SK-N-SH (cell line): ENCODE measurements at regions not wholly inside any gene's neighbourhood (a gene's known extent, or its start where the extent isn't known, plus 50 kb on each side); places are given as distances from the start of the nearest gene placed in this dataset.

Experiments
- CTCF ChIA-PET: fragments of 300-600, 350-600 bp; formaldehyde crosslinking; extraction: SDS; loops from one replicate; lab custom pipeline; 2021; lab: Yijun Ruan, JAX
- POLR2A ChIA-PET: fragments of 350-600 bp; sonication (Branson Sonifier 250); formaldehyde crosslinking; extraction: SDS; loops from one replicate; lab custom pipeline; 2020; ENCODE audit warnings: antibody characterized with exemption, inconsistent platforms; lab: Yijun Ruan, JAX
- DNase-seq: peaks from one replicate; pipeline ENCODE4 v3.0.0; 2012
- H2AFZ ChIP-seq: fragments of 200-600 bp; sonication (generic); 2 replicates; pipeline ENCODE4 v1.8.1; 2016; ENCODE audit warnings: antibody characterized with exemption, mild to moderate bottlenecking, low read depth
- H3F3A ChIP-seq: fragments of 200-600 bp; sonication (generic); replicated peaks from 2 replicates; pipeline ENCODE3; 2016; ENCODE audit warnings: antibody characterized with exemption, mild to moderate bottlenecking; ENCODE audit not compliant: insufficient read depth
- H3K27ac ChIP-seq, 2 experiments: fragments of 200-500 bp in 1 of 2; fragments of 200-600 bp in 1 of 2; sonication (Bioruptor generic) in 1 of 2; sonication (generic), shearing (Covaris generic) in 1 of 2; 2 replicates each; pipeline versions ENCODE4 v1.5.1 to v1.6.1; 2014 to 2016; ENCODE audit warnings: low read depth in 2 of 2, inconsistent platforms in 1 of 2, low read length in 1 of 2, mild to moderate bottlenecking in 1 of 2, mixed read lengths in 1 of 2
- H3K27me3 ChIP-seq: fragments of 200-600 bp; sonication (generic), shearing (Covaris generic); 2 replicates; pipeline ENCODE4 v1.6.1; 2016; ENCODE audit warnings: mixed run types; ENCODE audit not compliant: insufficient read depth
- H3K36me3 ChIP-seq, 2 experiments: fragments of 200-500 bp in 1 of 2; fragments of 200-600 bp in 1 of 2; sonication (Bioruptor generic) in 1 of 2; sonication (generic) in 1 of 2; replicated peaks in 1 of 2; 2 replicates each; pipeline versions ENCODE3 to v1.5.1; 2014 to 2016; ENCODE audit warnings: low read length in 1 of 2, mild to moderate bottlenecking in 1 of 2; ENCODE audit not compliant: insufficient read depth in 2 of 2, control insufficient read depth in 1 of 2
- H3K4me1 ChIP-seq, 2 experiments: fragments of 200-500 bp in 1 of 2; fragments of 200-600 bp in 1 of 2; sonication (Bioruptor generic) in 1 of 2; sonication (generic), shearing (Covaris generic) in 1 of 2; 2 replicates each; pipeline versions ENCODE4 v1.5.1 to v1.6.1; 2014 to 2016; ENCODE audit warnings: low read depth in 1 of 2, low read length in 1 of 2, mixed run types in 1 of 2; ENCODE audit not compliant: insufficient read depth in 2 of 2, control insufficient read depth in 1 of 2
- H3K4me2 ChIP-seq: fragments of 200-600 bp; sonication (generic), shearing (Covaris generic); 2 replicates; pipeline ENCODE4 v1.6.1; 2017; ENCODE audit warnings: mixed run types
- H3K4me3 ChIP-seq, 2 experiments: fragments of 200-500 bp in 1 of 2; fragments of 200-600 bp in 1 of 2; sonication (Bioruptor generic) in 1 of 2; sonication (generic), shearing (Covaris generic) in 1 of 2; 2 replicates each; pipeline versions ENCODE4 v1.5.1 to v1.8.1; 2014 to 2016; ENCODE audit warnings: low read depth in 2 of 2, inconsistent platforms in 1 of 2, low read length in 1 of 2, mild to moderate bottlenecking in 1 of 2, mixed read lengths in 1 of 2, moderate library complexity in 1 of 2
- H3K79me2 ChIP-seq: fragments of 200-600 bp; sonication (generic); 2 replicates; pipeline ENCODE4 v1.8.1; 2017; ENCODE audit warnings: mild to moderate bottlenecking; ENCODE audit not compliant: insufficient read depth
- H3K9ac ChIP-seq: fragments of 200-600 bp; sonication (generic); 2 replicates; pipeline ENCODE4 v1.6.1; 2017; ENCODE audit warnings: mixed run types
- H3K9me2 ChIP-seq: fragments of 200-600 bp; sonication (generic); 2 replicates; pipeline ENCODE4 v1.6.1; 2017; ENCODE audit warnings: mixed run types
- H3K9me3 ChIP-seq: fragments of 200-600 bp; sonication (generic); 2 replicates; pipeline ENCODE4 v1.6.1; 2017; ENCODE audit warnings: mixed run types, mild to moderate bottlenecking, moderate library complexity
- H4K20me1 ChIP-seq: fragments of 200-600 bp; sonication (generic); 2 replicates; pipeline ENCODE4 v1.6.1; 2017; ENCODE audit warnings: mild to moderate bottlenecking, mixed run types; ENCODE audit not compliant: insufficient read depth
- CHD2 ChIP-seq: fragments of 150-350 bp; IDR thresholded peaks from 2 replicates; pipeline ENCODE4 v1.6.1; 2018; ENCODE audit warnings: low read length; ENCODE audit not compliant: partially characterized antibody
- CTCF ChIP-seq: fragments of 200-600 bp; sonication (generic); IDR thresholded peaks from 2 replicates; pipeline ENCODE4 v1.6.1; 2017; ENCODE audit warnings: antibody characterized with exemption, mild to moderate bottlenecking, moderate library complexity
- ELF1 ChIP-seq: IDR thresholded peaks from 2 replicates; pipeline ENCODE4 v1.4.0; 2012
- EP300 ChIP-seq, 2 experiments: IDR thresholded peaks; 2 replicates each; pipeline versions ENCODE4 v1.4.0 to v1.6.1; 2012; ENCODE audit warnings: borderline replicate concordance in 1 of 2, low read depth in 1 of 2, low read length in 1 of 2
- EZH2phosphoT487 ChIP-seq: fragments of 200-600 bp; sonication (generic); IDR thresholded peaks from 2 replicates; pipeline ENCODE4 v1.6.1; 2017; ENCODE audit warnings: low read depth, mixed run types, mild to moderate bottlenecking, antibody characterized with exemption, moderate library complexity, borderline replicate concordance
- FOSL2 ChIP-seq: IDR thresholded peaks from 2 replicates; pipeline ENCODE4 v1.4.0; 2012; ENCODE audit warnings: low read depth, mild to moderate bottlenecking, moderate library complexity, borderline replicate concordance
- GABPA ChIP-seq: IDR thresholded peaks from 2 replicates; pipeline ENCODE4 v1.4.0; 2012; ENCODE audit warnings: low read depth, mild to moderate bottlenecking
- GATA2 ChIP-seq: sonication (generic); formaldehyde crosslinking; IDR thresholded peaks from 2 replicates; pipeline ENCODE4 v1.5.0; 2020; ENCODE audit warnings: mild to moderate bottlenecking, missing genetic modification reagents
- JUND ChIP-seq: IDR thresholded peaks from 2 replicates; pipeline ENCODE4 v1.4.0; 2012
- MAX ChIP-seq: IDR thresholded peaks from 2 replicates; pipeline ENCODE4 v1.4.0; 2012; ENCODE audit warnings: low read depth
- MEF2A ChIP-seq: IDR thresholded peaks from 2 replicates; pipeline ENCODE4 v1.4.0; 2012; ENCODE audit warnings: low read depth, borderline replicate concordance
- NFIC ChIP-seq: IDR thresholded peaks from 2 replicates; pipeline ENCODE4 v1.4.0; 2012; ENCODE audit warnings: borderline replicate concordance
- NRF1 ChIP-seq: IDR thresholded peaks from 2 replicates; pipeline ENCODE4 v1.6.1; 2012; ENCODE audit warnings: low read depth, mild to moderate bottlenecking, low read length
- PBX3 ChIP-seq: IDR thresholded peaks from 2 replicates; pipeline ENCODE4; 2012
- POLR2AphosphoS5 ChIP-seq: IDR thresholded peaks from 2 replicates; pipeline ENCODE4 v1.6.1; 2012; ENCODE audit warnings: low read depth, low read length
- RCOR1 ChIP-seq: fragments of 150-350 bp; IDR thresholded peaks from 2 replicates; pipeline ENCODE4 v1.6.1; 2017; ENCODE audit warnings: antibody characterized with exemption, low read length
- REST ChIP-seq: IDR thresholded peaks from 2 replicates; pipeline ENCODE4 v1.6.1; 2012; ENCODE audit warnings: mild to moderate bottlenecking, low read depth, low read length, moderate library complexity
- SIN3A ChIP-seq: IDR thresholded peaks from 2 replicates; pipeline ENCODE4 v1.6.1; 2012; ENCODE audit warnings: low read depth, mild to moderate bottlenecking, low read length, moderate library complexity, borderline replicate concordance
- TCF12 ChIP-seq: IDR thresholded peaks from 2 replicates; pipeline ENCODE4 v1.4.0; 2012
- ZBTB33 ChIP-seq: IDR thresholded peaks from 2 replicates; pipeline ENCODE4 v1.4.0; 2012; ENCODE audit warnings: low read depth, borderline replicate concordance
- WGBS: methylation state at CpG from one replicate; pipeline ENCODE4 v1.1.6; 2017; ENCODE audit warnings: low lambda C conversion rate; 5-methylcytosine and 5-hydroxymethylcytosine counted together

GRCh38 chr5:5623397-5623796 lies 200.9 kb downstream of the ICE1 start:
- TF ChIP-seq GABPA (no peak), POLR2AphosphoS5 (no peak), RCOR1 (no peak), PBX3 (no peak), CHD2 (no peak), JUND (no peak), NFIC (no peak), EZH2phosphoT487 (no peak), FOSL2 (no peak), MEF2A (no peak), CTCF (no peak), ZBTB33 (no peak), EP300 (IDR thresholded peaks at IDR 0.05; ENCODE audit: borderline replicate concordance in 1 of 2, low read depth in 1 of 2, low read length in 1 of 2) (no peak), ELF1 (no peak), TCF12 (no peak), REST (no peak), SIN3A (no peak), MAX (no peak), NRF1 (no peak), GATA2 (no peak)

More at GRCh38 chr5:5623397-5623796, 200.9 kb downstream of the ICE1 start:
- no peaks in the 10 kb centered on the region for H3F3A ChIP-seq
- 0% methylated on average over 1 of the region's 2 CpGs for WGBS
- H2AFZ ChIP-seq, result no peak overlapping the region
- H3K9me2 ChIP-seq, result no peaks in the 10 kb centered on the region
- H4K20me1 ChIP-seq, result no peaks in the 10 kb centered on the region
- no peaks in the 10 kb centered on the region for H3K9me3 ChIP-seq
- H3K4me3 ChIP-seq, result no peak overlapping the region; a peak in 1 of 4 replicates
- no peaks in the 10 kb centered on the region for H3K36me3 ChIP-seq
- H3K79me2 ChIP-seq, result no peaks in the 10 kb centered on the region
- DNase-seq, result no peak
- ChIA-PET CTCF (no interaction called here), POLR2A (no interaction called here)
- H3K4me2 ChIP-seq, result no peak overlapping the region
- no peaks in the 10 kb centered on the region for H3K27me3 ChIP-seq
- H3K9ac ChIP-seq, result no peak overlapping the region
- H3K27ac ChIP-seq, result no peak overlapping the region
- H3K4me1 ChIP-seq, result no peaks in the 10 kb centered on the region; a peak in 1 of 4 replicates
